Testis (tissue), 2 donors: ENCODE measurements at regions not wholly inside any gene's neighbourhood (a gene's known extent, or its start where the extent isn't known, plus 50 kb on each side); places are given as distances from the start of the nearest gene placed in this dataset.

Experiments used
- POLR2A ChIP-seq: fragments of 450-650 bp; IDR thresholded peaks from one replicate; pipeline ENCODE4 v1.6.1; 2017; ENCODE audit warnings: antibody characterized with exemption, mild to moderate bottlenecking, moderate library complexity
- TF ChIP-seq, protein P1 (sequence below), 3 experiments: fragments of 450-650 bp in 2 of 3; fragments of 200-600 bp in 1 of 3; sonication (generic) in 1 of 3; IDR thresholded peaks; one replicate each; pipeline ENCODE4 v1.5.1; 2016 to 2019; ENCODE audit warnings: antibody characterized with exemption in 3 of 3, mild to moderate bottlenecking in 2 of 3, moderate library complexity in 1 of 3

DNA sequence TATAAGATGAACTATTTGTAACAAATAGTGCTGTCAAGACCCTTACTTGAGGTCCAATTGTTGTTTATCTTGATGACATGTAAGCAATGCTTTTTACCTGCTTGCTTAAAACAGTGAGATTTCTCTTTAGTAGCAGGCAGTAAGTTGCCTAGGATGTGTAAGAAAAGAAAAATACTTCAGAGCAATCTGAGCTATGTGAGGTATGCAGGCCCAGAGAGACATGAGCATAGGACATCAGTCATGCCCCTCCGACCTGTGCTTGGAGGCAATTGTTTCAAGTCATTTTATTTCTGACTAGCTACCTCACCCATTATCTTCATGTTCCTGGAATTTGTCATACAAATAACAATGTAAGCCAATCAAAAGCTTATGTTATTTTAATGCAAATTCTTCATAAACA lies 930.6 kb upstream of the FBXO33 start:
- TF ChIP-seq, protein P1, sequence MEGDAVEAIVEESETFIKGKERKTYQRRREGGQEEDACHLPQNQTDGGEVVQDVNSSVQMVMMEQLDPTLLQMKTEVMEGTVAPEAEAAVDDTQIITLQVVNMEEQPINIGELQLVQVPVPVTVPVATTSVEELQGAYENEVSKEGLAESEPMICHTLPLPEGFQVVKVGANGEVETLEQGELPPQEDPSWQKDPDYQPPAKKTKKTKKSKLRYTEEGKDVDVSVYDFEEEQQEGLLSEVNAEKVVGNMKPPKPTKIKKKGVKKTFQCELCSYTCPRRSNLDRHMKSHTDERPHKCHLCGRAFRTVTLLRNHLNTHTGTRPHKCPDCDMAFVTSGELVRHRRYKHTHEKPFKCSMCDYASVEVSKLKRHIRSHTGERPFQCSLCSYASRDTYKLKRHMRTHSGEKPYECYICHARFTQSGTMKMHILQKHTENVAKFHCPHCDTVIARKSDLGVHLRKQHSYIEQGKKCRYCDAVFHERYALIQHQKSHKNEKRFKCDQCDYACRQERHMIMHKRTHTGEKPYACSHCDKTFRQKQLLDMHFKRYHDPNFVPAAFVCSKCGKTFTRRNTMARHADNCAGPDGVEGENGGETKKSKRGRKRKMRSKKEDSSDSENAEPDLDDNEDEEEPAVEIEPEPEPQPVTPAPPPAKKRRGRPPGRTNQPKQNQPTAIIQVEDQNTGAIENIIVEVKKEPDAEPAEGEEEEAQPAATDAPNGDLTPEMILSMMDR (IDR thresholded peaks at IDR 0.05) = no peak
- no peak for TF ChIP-seq POLR2A
